ENCODE measurements at regions not wholly inside any gene's neighbourhood (a gene's known extent, or its start where the extent isn't known, plus 50 kb on each side); places are given as distances from the start of the nearest gene placed in this dataset.

- no peak for FAIRE-seq
Observed at GRCh38 chr7:155217634-155218033, 80.0 kb upstream of the INSIG1 start.

- no peak for FAIRE-seq
Observed at GRCh38 chr7:155218276-155219153, 79.2 kb upstream of the INSIG1 start.

GRCh38 chr7:155219154-155219531 lies 78.5 kb upstream of the INSIG1 start:
- no peak for FAIRE-seq

- no peak for FAIRE-seq
Observed at GRCh38 chr7:155219947-155220769, 77.5 kb upstream of the INSIG1 start.

- FAIRE-seq = no peak
Observed at GRCh38 chr7:155220903-155221302, 76.8 kb upstream of the INSIG1 start.

GRCh38 chr7:155221547-155221946 lies 76.1 kb upstream of the INSIG1 start:
- FAIRE-seq = no peak

GRCh38 chr7:155222061-155222460 lies 75.6 kb upstream of the INSIG1 start:
- no peak for FAIRE-seq

GRCh38 chr7:155222573-155222972 lies 75.1 kb upstream of the INSIG1 start:
- no peak for FAIRE-seq

GRCh38 chr7:155223021-155223420 lies 74.7 kb upstream of the INSIG1 start:
- no peak for FAIRE-seq

- no peak for FAIRE-seq
Observed at GRCh38 chr7:155223503-155223902, 74.2 kb upstream of the INSIG1 start.

- no peak for FAIRE-seq
Observed at GRCh38 chr7:155224116-155224811, 73.4 kb upstream of the INSIG1 start.

GRCh38 chr7:155225095-155225494 lies 72.6 kb upstream of the INSIG1 start:
- no peak for FAIRE-seq

- no peak for FAIRE-seq
Observed at GRCh38 chr7:155225516-155225915, 72.2 kb upstream of the INSIG1 start.

GRCh38 chr7:155226261-155227003 lies 71.2 kb upstream of the INSIG1 start:
- FAIRE-seq = no peak

- no peak for FAIRE-seq
Observed at GRCh38 chr7:155227004-155227787, 70.5 kb upstream of the INSIG1 start.

- no peak for FAIRE-seq
Observed at GRCh38 chr7:155227788-155228458, 69.8 kb upstream of the INSIG1 start.

- FAIRE-seq = no peak
Observed at GRCh38 chr7:155228459-155228845, 69.2 kb upstream of the INSIG1 start.

GRCh38 chr7:155228894-155229293 lies 68.8 kb upstream of the INSIG1 start:
- no peak for FAIRE-seq

- FAIRE-seq = no peak
Observed at GRCh38 chr7:155229548-155230168, 68.0 kb upstream of the INSIG1 start.

GRCh38 chr7:155230169-155230593 lies 67.5 kb upstream of the INSIG1 start:
- no peak for FAIRE-seq

All from A204.1 (cell line).